Urinary bladder (tissue), 3 donors: ENCODE measurements at regions not wholly inside any gene's neighbourhood (a gene's known extent, or its start where the extent isn't known, plus 50 kb on each side); places are given as distances from the start of the nearest gene placed in this dataset.

Experiments
- DNase-seq: peaks from one replicate; pipeline ENCODE4 v3.0.0-alpha.2; 2015; ENCODE audit errors: extremely low spot score
- H3K27ac ChIP-seq: one replicate; pipeline ENCODE4 v1.5.1; 2013; ENCODE audit warnings: low read depth, mild to moderate bottlenecking, moderate library complexity
- H3K36me3 ChIP-seq: one replicate; pipeline ENCODE4 v1.6.1; 2013; ENCODE audit warnings: mild to moderate bottlenecking, moderate library complexity; ENCODE audit not compliant: insufficient read depth
- H3K4me1 ChIP-seq: one replicate; pipeline ENCODE4 v1.6.1; 2013; ENCODE audit warnings: mild to moderate bottlenecking, moderate library complexity; ENCODE audit not compliant: insufficient read depth
- H3K4me3 ChIP-seq: one replicate; pipeline ENCODE4 v1.5.1; 2013; ENCODE audit warnings: low read depth, low read length
- WGBS: extraction: QIAGEN DNeasy Blood & Tissue Kit; methylation state at CpG from one replicate; pipeline ENCODE4 v1.1.7; 2013; 5-methylcytosine and 5-hydroxymethylcytosine counted together
- donor health status: healthy with polysubstance abuse.
- donor health status: healthy.

DNA sequence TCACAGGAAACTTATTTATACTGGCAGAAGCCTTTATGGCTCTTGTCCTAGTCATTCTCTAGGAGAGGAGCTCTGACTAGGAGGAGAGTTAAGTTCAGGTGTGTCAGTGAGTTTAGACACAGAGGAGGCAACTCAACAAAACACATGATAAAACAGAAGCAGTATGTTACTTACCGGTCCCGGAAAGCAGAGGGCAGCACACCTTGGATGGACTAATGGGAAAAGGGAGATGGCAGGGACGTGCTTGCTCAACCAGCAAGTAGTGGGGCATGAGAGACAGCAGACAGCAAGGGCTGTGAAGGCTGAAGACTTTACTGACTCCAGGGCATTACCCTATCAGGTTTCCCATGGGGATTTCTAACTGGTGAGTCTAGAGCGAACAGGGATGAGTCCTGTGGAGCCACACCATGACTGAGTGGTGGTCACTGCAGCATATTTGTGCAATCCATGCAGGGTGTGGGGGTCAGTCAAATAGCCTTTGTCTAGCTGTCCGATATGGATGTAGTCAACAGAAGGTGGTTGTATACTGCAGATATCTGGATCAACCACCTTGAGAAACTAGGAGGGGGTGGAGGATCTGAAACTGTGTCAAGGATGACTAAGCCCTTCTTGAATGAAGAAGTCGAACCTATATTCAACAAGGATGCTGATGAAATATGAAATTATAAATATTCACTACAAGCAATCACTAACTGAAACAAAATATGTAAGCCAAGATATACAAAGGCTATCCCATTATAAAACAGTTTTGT, 596.3 kb upstream of the CHRM3 start:
- no peaks in the 10 kb centered on the region for H3K4me1 ChIP-seq
- 86% methylated on average over 6 of the region's 6 CpGs for WGBS
- H3K4me3 ChIP-seq = no peak overlapping the region
- no peak for DNase-seq
- H3K36me3 ChIP-seq = no peaks in the 10 kb centered on the region
- H3K27ac ChIP-seq = no peak overlapping the region

DNA sequence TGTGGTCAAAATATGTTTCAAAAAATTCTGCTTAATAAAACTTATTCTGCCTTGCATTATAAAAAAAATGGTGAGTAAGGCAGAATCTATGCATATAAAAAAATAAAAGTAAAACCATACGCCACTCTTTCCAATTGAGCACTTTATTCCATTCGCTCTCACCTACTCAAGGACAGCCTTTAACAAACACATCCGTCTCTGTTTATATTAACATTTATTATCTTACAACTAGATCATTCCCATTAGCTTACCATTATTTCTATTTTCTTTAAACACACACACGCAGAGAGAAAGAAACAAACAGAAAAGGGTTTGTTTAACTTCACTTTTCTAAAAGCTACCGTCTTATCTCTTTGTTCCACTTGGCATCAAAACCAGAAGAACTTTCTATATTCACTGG, 598.9 kb upstream of the CHRM3 start:
- Histone ChIP-seq H3K4me1 (no peaks in the 10 kb centered on the region), H3K36me3 (no peaks in the 10 kb centered on the region), H3K27ac (no peak overlapping the region), H3K4me3 (no peak overlapping the region)
- WGBS = 26% methylated on average over 5 of the region's 5 CpGs
- DNase-seq = no peak

DNA sequence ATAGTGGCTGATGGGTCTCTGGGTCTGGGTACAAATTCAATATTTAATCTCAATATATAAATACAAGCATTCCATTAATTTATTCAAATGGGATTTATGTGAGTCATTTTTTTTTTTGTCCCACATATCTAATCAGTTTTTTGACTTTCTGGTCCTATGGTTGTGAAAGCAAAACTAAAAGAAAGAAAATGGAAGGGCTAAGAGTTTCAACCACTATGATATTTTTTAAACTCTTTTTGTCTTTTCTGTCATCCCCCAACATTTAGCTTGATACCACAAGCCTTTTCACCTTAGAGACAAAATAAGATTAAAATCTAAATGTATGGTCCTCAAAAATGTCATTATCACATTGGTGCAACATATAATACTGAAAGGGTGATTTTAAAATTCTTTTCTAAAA, 602.7 kb upstream of the CHRM3 start:
- no peaks in the 10 kb centered on the region for H3K36me3 ChIP-seq
- no peak for DNase-seq
- no peak overlapping the region for H3K27ac ChIP-seq
- no peaks in the 10 kb centered on the region for H3K4me1 ChIP-seq
- no peak overlapping the region for H3K4me3 ChIP-seq

DNA sequence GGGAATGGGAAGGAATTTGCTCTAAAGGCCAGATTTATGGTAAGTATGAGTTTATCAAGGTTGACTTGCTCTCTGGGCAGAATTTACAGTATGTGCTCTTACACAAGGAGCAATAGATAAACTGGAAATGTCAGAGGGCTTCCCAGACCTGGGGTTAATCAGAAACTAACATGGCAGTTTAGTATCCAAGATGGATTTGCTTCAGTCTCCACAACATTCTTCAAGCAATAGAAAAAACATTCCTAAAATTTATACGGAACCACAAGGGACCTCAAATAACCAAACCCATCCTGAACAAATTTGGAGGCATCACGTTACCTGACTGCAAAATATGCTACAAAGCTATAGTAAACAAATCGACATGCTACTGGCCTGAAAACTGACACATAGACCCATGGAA, 606.7 kb upstream of the CHRM3 start:
- DNase-seq = no peak
- Histone ChIP-seq H3K4me1 (no peaks in the 10 kb centered on the region), H3K36me3 (no peaks in the 10 kb centered on the region), H3K4me3 (no peak overlapping the region), H3K27ac (no peak overlapping the region)
- 89% methylated on average over 3 of the region's 3 CpGs for WGBS

DNA sequence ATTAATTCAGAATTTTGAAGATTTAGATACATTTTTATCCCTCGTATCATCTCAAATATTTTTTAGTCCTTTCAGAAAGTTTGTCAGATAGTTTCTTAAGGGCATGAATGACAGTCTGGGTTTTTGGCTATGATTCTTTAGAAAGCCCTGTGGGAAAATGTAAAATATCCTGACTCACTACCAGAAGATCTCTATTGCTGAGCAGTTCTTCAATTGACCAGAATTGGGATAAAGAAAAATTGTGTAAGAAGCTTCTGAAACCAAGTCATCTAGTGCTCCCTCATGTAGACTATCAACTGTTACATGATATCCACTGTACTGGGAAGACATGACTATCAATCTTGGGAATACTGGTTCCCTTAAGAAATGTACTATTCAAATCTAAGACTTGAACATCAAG, 608.3 kb upstream of the CHRM3 start:
- WGBS = 92% methylated on average over 1 of the region's 1 CpG
- Histone ChIP-seq H3K27ac (no peak overlapping the region), H3K36me3 (no peaks in the 10 kb centered on the region), H3K4me1 (no peaks in the 10 kb centered on the region), H3K4me3 (no peak overlapping the region)
- DNase-seq = no peak

DNA sequence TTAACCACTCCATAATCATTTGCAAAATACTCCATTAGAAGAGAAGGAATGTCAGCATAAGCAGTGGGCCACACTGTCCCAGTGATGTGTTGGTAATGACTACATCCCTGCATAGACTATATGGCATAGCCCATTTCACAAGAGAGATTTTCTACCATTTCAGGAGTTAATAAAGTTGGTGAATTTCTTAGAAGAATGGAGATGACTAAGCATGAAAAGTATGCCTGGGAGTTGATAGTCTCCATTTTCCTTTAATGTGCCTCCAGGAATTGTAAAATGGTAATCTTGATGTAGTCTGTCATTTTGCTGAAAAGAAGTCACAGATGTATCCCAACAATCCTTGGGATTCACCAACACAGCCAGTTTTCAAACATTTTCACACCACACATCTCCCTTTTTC, 608.8 kb upstream of the CHRM3 start:
- no peak overlapping the region for H3K4me3 ChIP-seq
- no peaks in the 10 kb centered on the region for H3K36me3 ChIP-seq
- no peaks in the 10 kb centered on the region for H3K4me1 ChIP-seq
- no peak overlapping the region for H3K27ac ChIP-seq
- DNase-seq = no peak

DNA sequence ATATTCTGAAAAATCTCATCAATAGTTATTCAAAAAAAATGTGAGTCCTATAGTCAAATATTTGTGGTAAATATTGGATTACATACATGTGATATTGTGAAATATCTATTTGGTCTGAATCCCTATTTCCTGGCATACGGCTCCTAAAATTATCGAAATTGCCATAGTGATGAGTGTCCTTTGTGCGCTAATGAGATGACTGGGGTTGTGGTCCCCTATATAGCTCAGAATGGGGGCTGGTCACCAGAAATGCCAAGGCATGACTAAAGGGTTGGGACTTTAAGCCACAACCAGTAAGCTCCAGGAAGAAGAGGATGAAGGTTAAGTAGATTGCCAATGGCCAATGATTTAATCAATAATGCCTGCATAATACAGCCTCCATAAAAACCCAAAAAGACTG, 610.2 kb upstream of the CHRM3 start:
- WGBS = 95% methylated on average over 3 of the region's 3 CpGs
- H3K4me3 ChIP-seq = no peak overlapping the region
- no peaks in the 10 kb centered on the region for H3K36me3 ChIP-seq
- DNase-seq = no peak
- no peak overlapping the region for H3K27ac ChIP-seq
- no peaks in the 10 kb centered on the region for H3K4me1 ChIP-seq

DNA sequence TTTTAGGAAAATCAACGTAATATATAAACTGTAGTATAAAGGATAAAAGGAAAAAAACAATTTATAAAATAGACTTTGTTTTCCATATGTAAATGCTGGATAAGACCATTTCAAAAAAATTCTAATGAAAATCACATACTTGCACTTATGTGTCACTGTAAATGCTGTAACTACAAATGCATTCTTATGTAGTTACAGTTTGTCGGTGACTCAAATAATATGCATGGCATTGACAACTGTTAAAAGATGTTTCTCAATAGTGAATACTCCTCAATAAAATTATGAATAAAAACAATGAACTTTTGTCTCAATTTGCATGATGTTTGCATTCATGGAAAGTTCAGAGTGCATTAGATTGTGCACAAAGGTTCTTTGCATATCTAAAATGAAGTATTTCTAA, 614.0 kb upstream of the CHRM3 start:
- WGBS = 91% methylated on average over 2 of the region's 2 CpGs
- Histone ChIP-seq H3K4me3 (no peak overlapping the region), H3K4me1 (no peaks in the 10 kb centered on the region), H3K36me3 (no peaks in the 10 kb centered on the region), H3K27ac (no peak overlapping the region)
- no peak for DNase-seq

DNA sequence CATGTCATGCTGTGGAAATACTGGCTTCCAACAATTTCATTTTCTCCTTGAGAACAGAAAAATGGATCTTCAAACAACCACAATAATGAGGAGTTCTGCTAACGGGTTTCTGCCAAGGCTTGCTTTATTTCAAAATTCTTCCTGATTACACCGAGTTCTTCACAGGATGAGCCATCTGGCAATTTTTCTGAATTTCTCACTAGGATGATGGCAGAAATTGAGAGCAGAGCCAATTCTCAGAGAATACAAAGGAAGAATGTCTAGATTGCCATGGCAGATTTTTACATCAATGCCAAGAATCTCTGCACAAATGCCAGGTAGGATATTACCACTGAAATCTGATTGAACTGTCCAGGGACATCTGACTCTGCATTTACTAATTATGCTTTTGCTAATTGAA, 619.0 kb upstream of the CHRM3 start:
- whole genome bisulfite sequencing = 84% methylated on average over 2 of the region's 2 CpGs
- Histone ChIP-seq H3K27ac (no peak overlapping the region), H3K36me3 (no peaks in the 10 kb centered on the region), H3K4me1 (no peaks in the 10 kb centered on the region), H3K4me3 (no peak overlapping the region)
- DNase-seq = no peak

DNA sequence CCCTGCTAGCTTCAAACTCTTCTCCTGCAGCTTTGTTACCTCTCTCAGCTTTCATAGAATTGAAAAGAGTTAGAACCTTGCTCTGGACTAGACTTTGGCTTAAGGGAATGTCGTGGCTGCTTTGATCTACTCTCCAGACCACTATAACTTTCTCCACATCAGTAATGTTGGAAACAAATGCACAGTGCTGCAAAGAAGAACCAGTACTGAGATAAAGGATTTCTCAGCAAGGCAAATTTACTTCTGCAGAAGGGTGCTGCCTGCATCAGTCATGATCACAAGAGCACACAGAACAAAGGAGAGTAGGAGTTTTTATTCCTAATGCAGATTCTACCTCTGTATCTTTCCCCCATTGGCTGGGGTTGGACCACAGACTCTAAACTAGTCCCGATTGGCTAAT, 621.6 kb upstream of the CHRM3 start:
- Histone ChIP-seq H3K36me3 (no peaks in the 10 kb centered on the region), H3K4me3 (no peak overlapping the region), H3K27ac (no peak overlapping the region), H3K4me1 (no peaks in the 10 kb centered on the region)
- WGBS = 77% methylated on average over 2 of the region's 2 CpGs
- DNase-seq = no peak

DNA sequence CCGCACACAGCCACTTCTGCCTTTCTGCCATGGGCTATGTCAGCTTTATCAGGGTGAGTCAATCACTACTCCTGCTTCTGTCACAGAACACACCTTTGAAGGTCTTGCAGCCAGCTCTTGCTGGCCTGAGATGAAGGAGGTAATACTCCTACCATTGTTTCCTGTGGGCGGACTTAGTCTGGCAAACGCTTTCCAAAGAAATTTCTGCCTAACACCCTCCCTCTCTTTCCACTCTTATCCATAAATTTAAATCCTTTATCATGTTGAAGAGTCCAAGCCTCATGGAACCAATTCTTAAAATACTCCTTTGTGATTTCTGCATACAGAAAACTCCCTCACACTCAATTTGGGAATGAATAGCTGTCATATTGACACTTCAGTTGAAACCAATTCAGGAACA, 633.1 kb upstream of the CHRM3 start:
- Histone ChIP-seq H3K4me1 (no peaks in the 10 kb centered on the region), H3K27ac (no peak overlapping the region), H3K4me3 (no peak overlapping the region), H3K36me3 (no peaks in the 10 kb centered on the region)
- 84% methylated on average over 3 of the region's 3 CpGs for WGBS
- DNase-seq = no peak

DNA sequence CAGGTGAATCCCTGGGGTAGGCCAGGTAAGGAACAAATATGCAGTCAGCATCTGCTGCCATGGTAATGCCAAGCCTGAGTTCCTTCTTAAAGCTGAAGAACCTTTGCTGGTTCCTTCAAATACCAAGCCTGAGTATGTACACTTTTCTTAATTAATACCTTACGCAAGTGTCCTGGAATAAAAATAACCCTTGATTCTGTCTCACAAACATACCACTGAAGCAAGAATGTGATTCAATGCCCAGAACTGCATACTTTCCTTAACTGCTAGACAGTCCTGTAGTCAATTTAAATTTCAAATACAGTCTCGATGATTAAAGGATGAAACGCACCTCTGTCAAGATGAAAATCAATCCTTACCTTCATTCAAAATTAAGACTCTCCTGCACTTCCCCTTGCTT, 634.0 kb upstream of the CHRM3 start:
- Histone ChIP-seq H3K4me1 (no peaks in the 10 kb centered on the region), H3K4me3 (no peak overlapping the region), H3K27ac (no peak overlapping the region), H3K36me3 (no peaks in the 10 kb centered on the region)
- whole genome bisulfite sequencing = 87% methylated on average over 3 of the region's 3 CpGs
- DNase-seq = no peak

DNA sequence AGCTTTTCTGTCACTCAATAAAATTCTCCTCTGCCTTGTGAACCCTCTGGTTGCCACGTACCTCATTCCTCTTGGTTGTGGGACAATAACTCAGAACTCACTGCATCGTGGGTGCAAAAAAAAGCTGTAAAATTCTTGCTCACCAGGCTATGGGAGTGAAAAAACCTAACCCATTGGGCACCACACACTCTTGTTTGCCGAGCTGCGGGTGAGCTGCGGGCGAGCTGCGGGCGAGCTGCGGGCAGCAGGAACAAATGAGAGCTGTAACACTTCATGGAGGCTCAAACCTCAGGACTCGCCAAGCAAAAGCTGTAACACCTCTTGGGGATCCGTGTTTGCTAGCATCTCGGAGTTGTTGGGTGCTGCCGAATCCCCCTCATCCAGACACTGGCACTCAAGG, 641.3 kb upstream of the CHRM3 start:
- H3K36me3 ChIP-seq = no peaks in the 10 kb centered on the region
- H3K4me3 ChIP-seq = no peak overlapping the region
- H3K27ac ChIP-seq = no peak overlapping the region
- WGBS = 85% methylated on average over 13 of the region's 13 CpGs
- H3K4me1 ChIP-seq = no peaks in the 10 kb centered on the region
- DNase-seq = no peak

DNA sequence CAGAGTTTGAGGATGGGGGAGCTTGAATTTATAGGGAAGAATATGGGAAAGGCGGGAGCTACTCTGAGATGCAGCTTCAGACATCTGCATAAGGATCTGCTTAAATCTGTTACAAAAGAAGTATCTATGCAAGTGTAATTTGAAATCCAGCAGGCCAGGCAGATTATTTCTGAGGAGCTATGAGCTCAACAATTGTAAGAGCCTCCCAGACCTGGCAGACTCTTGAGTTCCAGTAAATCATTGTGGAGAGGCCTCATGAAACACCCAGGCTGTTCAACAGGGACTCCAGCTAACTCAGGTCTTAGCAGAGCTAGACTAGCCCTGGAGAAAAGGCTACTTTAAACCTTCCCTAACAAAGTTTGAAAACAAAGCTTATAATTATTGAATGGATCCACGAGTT, 647.5 kb upstream of the CHRM3 start:
- DNase-seq = peak; percentile 25
- WGBS = 35% methylated on average over 2 of the region's 2 CpGs
- no peak overlapping the region for H3K27ac ChIP-seq
- H3K36me3 ChIP-seq = no peaks in the 10 kb centered on the region
- H3K4me3 ChIP-seq = no peak overlapping the region
- no peaks in the 10 kb centered on the region for H3K4me1 ChIP-seq

DNA sequence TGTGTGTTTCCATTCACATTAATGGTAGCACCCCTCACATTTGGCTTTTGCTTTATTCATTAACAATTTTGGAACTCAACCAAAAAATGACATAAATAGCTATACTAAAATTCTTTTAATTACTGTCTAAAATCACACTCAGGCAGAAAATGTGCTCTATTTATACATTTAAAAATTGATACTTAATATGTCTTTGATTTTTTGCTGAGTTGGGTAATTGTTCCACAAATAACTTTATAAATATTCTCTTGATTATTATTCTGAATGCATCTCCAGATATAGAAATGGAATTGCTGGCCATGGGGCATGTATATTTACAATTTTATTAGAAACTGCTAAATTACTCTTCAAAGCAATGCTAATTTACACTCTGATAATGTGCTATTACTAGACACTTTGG, 658.7 kb upstream of the CHRM3 start:
- Histone ChIP-seq H3K36me3 (no peaks in the 10 kb centered on the region), H3K27ac (no peak overlapping the region), H3K4me3 (no peak overlapping the region), H3K4me1 (no peaks in the 10 kb centered on the region)
- no peak for DNase-seq
